Nephron (organoid): ENCODE measurements at regions not wholly inside any gene's neighbourhood (a gene's known extent, or its start where the extent isn't known, plus 50 kb on each side); places are given as distances from the start of the nearest gene placed in this dataset.

ENCODE experiments used
- H3K27ac Mint-ChIP-seq, 3 experiments: 2 replicates each; pipeline ENCODE4 v1.8.0; 2020; ENCODE audit warnings: mixed read lengths in 3 of 3, mild to moderate bottlenecking in 2 of 3, moderate library complexity in 1 of 3
- H3K27me3 Mint-ChIP-seq: 2 replicates; pipeline ENCODE4 v1.8.0; 2021; ENCODE audit warnings: low read depth, mild to moderate bottlenecking, moderate library complexity, mixed read lengths
- H3K36me3 Mint-ChIP-seq: 2 replicates; pipeline ENCODE4 v1.8.0; 2020; ENCODE audit warnings: low read depth, mixed read lengths
- H3K4me1 Mint-ChIP-seq: 2 replicates; pipeline ENCODE4 v1.8.0; 2020; ENCODE audit warnings: mixed read lengths
- H3K4me3 Mint-ChIP-seq, 3 experiments: 2 replicates each; pipeline ENCODE4 v1.8.0; 2020; ENCODE audit warnings: mild to moderate bottlenecking in 3 of 3, mixed read lengths in 3 of 3, moderate library complexity in 2 of 3
- H3K9me3 Mint-ChIP-seq: 2 replicates; pipeline ENCODE4 v1.8.0; 2020; ENCODE audit warnings: mixed read lengths
- TF ChIP-seq, protein P1 (sequence below), 3 experiments: fragments of 200-600 bp; sonication (generic); IDR thresholded peaks; one replicate each; pipeline ENCODE4 v1.5.0; 2021; ENCODE audit warnings: antibody characterized with exemption in 3 of 3; ENCODE audit not compliant: unreplicated experiment in 3 of 3

DNA sequence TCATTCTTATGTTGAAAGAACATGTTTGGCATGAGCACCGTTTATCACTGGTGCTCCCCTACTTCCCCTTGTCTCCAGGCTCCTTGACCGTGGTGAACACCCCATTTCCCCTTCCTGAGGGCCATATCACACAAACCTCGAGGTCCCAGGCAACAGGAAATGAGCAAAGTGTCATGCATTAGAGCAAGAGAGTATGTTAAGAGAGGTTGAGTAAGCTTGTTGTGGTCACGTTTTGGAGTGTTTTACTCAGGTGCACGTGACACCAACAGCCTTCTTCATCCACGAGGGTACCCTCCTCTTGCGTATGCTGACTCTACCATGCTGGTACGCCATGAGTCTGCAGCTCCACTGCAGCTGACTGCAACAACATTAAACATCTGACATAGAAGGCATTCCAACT lies 482.2 kb upstream of the NBEA start:
- H3K27ac Mint-ChIP-seq: peak overlapping the region in 2 of 3 experiments; percentile 74 to 81
- peaks cover 33% of the 10 kb centered on the region for H3K4me1 Mint-ChIP-seq
- H3K36me3 Mint-ChIP-seq: no peaks in the 10 kb centered on the region
- TF ChIP-seq, protein P1, sequence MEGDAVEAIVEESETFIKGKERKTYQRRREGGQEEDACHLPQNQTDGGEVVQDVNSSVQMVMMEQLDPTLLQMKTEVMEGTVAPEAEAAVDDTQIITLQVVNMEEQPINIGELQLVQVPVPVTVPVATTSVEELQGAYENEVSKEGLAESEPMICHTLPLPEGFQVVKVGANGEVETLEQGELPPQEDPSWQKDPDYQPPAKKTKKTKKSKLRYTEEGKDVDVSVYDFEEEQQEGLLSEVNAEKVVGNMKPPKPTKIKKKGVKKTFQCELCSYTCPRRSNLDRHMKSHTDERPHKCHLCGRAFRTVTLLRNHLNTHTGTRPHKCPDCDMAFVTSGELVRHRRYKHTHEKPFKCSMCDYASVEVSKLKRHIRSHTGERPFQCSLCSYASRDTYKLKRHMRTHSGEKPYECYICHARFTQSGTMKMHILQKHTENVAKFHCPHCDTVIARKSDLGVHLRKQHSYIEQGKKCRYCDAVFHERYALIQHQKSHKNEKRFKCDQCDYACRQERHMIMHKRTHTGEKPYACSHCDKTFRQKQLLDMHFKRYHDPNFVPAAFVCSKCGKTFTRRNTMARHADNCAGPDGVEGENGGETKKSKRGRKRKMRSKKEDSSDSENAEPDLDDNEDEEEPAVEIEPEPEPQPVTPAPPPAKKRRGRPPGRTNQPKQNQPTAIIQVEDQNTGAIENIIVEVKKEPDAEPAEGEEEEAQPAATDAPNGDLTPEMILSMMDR (IDR thresholded peaks at IDR 0.05; ENCODE audit: unreplicated experiment in 3 of 3): no peak
- no peak overlapping the region for H3K4me3 Mint-ChIP-seq
- H3K27me3 Mint-ChIP-seq: no peaks in the 10 kb centered on the region
- peaks cover 3% of the 10 kb centered on the region for H3K9me3 Mint-ChIP-seq

DNA sequence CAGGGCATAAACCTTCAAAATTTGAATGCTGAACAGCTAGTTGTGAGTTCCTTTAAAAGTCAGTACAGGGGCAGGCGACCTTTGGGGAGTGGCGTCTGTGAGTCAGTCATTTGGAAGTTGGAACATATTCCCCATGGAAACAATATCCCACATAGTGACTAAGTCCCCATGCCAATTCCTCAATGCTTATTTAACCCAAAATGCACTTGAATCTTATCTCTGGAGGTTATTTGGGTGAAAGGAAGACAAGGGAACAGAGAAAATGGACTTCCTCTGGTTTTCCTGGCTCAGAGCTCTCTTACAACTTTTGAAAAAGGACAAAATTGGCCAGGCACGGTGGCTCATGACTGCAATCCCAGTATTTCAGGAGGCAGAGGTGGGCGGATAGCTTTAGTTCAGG lies 479.2 kb upstream of the NBEA start:
- no peaks in the 10 kb centered on the region for H3K36me3 Mint-ChIP-seq
- no peaks in the 10 kb centered on the region for H3K27me3 Mint-ChIP-seq
- H3K4me1 Mint-ChIP-seq: peaks cover 40% of the 10 kb centered on the region
- no peak overlapping the region for H3K27ac Mint-ChIP-seq
- TF ChIP-seq, protein P1 (IDR thresholded peaks at IDR 0.05; ENCODE audit: unreplicated experiment in 3 of 3): no peak
- H3K4me3 Mint-ChIP-seq: no peak overlapping the region
- H3K9me3 Mint-ChIP-seq: no peaks in the 10 kb centered on the region

DNA sequence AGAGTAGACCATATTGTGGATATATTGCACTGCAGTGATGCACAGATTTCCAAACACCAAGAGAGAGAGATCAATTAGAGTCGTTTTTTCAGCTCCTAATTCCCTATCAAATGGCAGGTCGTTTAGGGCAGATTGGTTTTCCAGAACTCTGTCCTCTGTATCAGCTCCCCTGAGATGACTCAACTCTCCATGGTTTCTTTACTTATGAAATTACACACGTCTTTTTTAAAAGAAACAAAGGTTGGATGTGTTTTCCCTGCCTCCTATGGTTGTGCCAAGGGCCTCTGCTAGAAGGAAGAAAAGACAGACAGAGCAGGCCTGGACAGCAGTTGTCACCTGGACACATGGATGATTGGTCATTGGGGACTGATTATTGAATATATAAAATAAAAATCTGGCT lies 478.1 kb upstream of the NBEA start:
- Mint-ChIP-seq H3K27me3 (no peaks in the 10 kb centered on the region), H3K27ac (no peak overlapping the region), H3K4me3 (no peak overlapping the region), H3K9me3 (no peaks in the 10 kb centered on the region), H3K36me3 (no peaks in the 10 kb centered on the region), H3K4me1 (peaks cover 40% of the 10 kb centered on the region)
- TF ChIP-seq, protein P1 (IDR thresholded peaks at IDR 0.05; ENCODE audit: unreplicated experiment in 3 of 3): no peak

DNA sequence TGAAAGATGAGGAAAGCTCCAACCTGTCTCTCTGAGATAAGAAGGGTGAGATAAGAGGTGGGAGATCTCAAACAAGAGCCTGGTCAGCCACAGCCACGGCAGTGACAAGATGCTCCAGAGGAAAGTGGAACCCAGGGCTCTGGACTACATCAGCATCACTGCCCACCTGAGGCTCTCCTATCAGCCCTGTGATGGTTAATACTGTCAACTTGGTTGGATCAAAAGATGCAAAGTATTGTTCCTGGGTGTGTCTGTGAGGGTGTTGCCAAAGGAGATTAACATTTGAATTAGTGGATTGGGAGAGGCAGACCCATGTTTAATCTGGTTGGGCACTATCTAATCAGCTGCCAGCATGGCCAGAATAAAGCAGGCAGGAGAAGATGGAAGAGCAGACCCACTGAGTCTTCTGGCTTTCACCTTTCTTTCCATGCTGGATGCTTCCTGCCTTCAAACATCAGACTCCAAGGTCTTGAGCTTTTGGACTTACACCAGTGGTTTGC lies 476.6 kb upstream of the NBEA start:
- Mint-ChIP-seq H3K4me3 (no peak overlapping the region), H3K36me3 (no peaks in the 10 kb centered on the region), H3K27ac (no peak overlapping the region), H3K4me1 (peaks cover 39% of the 10 kb centered on the region), H3K9me3 (no peaks in the 10 kb centered on the region), H3K27me3 (no peaks in the 10 kb centered on the region)
- TF ChIP-seq, protein P1 (IDR thresholded peaks at IDR 0.05; ENCODE audit: unreplicated experiment in 3 of 3): no peak

DNA sequence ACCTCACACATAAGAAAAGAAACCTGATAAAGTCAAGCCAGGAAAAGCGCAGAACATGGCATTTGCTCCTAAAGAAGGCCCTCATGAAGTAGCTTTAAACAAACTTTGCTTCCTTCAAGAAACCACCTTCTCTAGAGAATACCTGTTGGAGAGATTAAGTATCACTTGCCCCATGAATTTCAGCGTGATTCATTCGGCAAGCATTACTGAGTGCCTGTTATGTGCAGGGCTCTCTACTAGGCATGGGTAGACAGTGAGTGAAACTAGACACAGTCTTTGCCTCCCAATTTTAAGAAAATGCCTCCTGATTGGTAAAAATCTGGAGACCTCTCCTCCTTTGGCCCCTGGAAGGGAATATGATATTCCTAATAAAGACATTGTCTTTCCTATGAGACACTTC lies 475.8 kb upstream of the NBEA start:
- Mint-ChIP-seq H3K36me3 (no peaks in the 10 kb centered on the region), H3K27ac (no peak overlapping the region), H3K4me3 (no peak overlapping the region), H3K9me3 (no peaks in the 10 kb centered on the region), H3K4me1 (peaks cover 32% of the 10 kb centered on the region), H3K27me3 (no peaks in the 10 kb centered on the region)
- TF ChIP-seq, protein P1 (IDR thresholded peaks at IDR 0.05; ENCODE audit: unreplicated experiment in 3 of 3): no peak

DNA sequence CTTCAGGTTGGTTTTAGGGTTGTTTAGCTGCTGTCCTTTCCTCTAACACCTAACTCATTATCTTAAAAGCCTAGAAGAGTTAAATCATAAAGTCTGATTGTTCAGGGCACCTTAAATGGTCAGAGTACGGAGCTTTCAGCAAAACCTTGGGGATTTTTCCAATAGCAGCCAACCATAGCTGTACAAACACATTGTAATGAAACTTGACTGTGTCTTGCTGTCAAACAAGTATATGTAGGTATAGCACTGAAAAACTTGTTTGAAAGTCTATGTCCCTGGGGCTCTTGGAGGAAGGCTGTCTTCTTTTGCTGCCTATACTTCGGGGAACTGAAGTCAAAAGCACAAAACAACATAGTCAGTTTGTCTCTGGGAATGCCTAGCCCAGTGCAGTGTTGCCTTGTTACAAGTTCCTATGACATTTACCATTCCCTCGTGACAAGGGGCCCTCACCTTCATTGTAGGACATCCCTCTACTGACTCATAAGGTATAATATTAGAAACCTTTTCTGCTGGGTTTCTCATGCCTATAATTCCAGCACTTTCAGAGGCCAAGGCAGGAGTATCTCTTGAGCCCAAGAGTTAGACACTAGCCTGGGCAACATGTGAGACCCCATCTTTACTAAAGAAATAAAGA lies 474.5 kb upstream of the NBEA start:
- H3K27me3 Mint-ChIP-seq: no peaks in the 10 kb centered on the region
- H3K9me3 Mint-ChIP-seq: no peaks in the 10 kb centered on the region
- no peak overlapping the region for H3K27ac Mint-ChIP-seq
- H3K4me3 Mint-ChIP-seq: no peak overlapping the region
- no peaks in the 10 kb centered on the region for H3K36me3 Mint-ChIP-seq
- H3K4me1 Mint-ChIP-seq: peaks cover 30% of the 10 kb centered on the region
- TF ChIP-seq, protein P1 (IDR thresholded peaks at IDR 0.05; ENCODE audit: unreplicated experiment in 3 of 3): no peak
